ENCODE measurements at regions not wholly inside any gene's neighbourhood (a gene's known extent, or its start where the extent isn't known, plus 50 kb on each side); places are given as distances from the start of the nearest gene placed in this dataset.

DNA sequence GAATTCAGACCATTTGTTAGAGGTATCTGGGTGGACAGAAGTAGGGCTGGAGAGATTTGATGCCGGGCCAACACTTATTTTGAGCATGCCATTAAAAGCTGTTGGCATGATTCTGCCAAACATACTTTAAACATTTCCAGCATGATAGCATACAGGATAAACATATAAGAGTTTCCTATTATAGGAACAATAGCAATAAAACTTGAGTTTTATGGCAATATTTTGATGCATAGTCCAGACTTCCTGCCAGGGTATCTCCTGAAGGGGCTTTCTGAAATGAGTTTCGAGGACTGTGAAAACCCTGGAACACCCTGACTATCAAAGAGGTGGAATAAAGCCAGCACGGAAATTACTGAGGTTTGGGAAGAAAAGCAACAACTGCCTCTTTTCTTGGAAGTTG, 1398.0 kb upstream of the NXPH2 start:
- TF ChIP-seq EZH2phosphoT487 (conservative IDR thresholded peaks at IDR 0.05; ENCODE audit: low read length) = no peak
- TF ChIP-seq, protein P1, sequence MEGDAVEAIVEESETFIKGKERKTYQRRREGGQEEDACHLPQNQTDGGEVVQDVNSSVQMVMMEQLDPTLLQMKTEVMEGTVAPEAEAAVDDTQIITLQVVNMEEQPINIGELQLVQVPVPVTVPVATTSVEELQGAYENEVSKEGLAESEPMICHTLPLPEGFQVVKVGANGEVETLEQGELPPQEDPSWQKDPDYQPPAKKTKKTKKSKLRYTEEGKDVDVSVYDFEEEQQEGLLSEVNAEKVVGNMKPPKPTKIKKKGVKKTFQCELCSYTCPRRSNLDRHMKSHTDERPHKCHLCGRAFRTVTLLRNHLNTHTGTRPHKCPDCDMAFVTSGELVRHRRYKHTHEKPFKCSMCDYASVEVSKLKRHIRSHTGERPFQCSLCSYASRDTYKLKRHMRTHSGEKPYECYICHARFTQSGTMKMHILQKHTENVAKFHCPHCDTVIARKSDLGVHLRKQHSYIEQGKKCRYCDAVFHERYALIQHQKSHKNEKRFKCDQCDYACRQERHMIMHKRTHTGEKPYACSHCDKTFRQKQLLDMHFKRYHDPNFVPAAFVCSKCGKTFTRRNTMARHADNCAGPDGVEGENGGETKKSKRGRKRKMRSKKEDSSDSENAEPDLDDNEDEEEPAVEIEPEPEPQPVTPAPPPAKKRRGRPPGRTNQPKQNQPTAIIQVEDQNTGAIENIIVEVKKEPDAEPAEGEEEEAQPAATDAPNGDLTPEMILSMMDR (IDR thresholded peaks at IDR 0.05; ENCODE audit: insufficient read depth, low read length, poor library complexity, severe bottlenecking) = no peak
- no peaks in the 10 kb centered on the region for H3K9me2 ChIP-seq (replicated peaks; ENCODE audit: insufficient read depth, low read length)
- no peak overlapping the region for H3K27ac ChIP-seq (ENCODE audit: low read depth, low read length)
- no peaks in the 10 kb centered on the region for H4K20me1 ChIP-seq (ENCODE audit: low read depth, low read length)
- H3F3A ChIP-seq (ENCODE audit: insufficient read depth) = no peaks in the 10 kb centered on the region
- H3K79me2 ChIP-seq (ENCODE audit: insufficient read depth, low read length) = no peaks in the 10 kb centered on the region
- H3K4me2 ChIP-seq (ENCODE audit: low read depth, low read length, poor library complexity, severe bottlenecking) = no peak overlapping the region
- no peak overlapping the region for H2AFZ ChIP-seq (ENCODE audit: low read depth, low read length, severe bottlenecking)
- no peaks in the 10 kb centered on the region for H3K27me3 ChIP-seq (ENCODE audit: low read length)
- no peak overlapping the region for H3K9ac ChIP-seq (ENCODE audit: low read length)
- H3K4me3 ChIP-seq (ENCODE audit: insufficient read depth, low read length, poor library complexity, severe bottlenecking) = no peak overlapping the region
- H3K9me3 ChIP-seq (ENCODE audit: insufficient read depth, low read length) = no peaks in the 10 kb centered on the region
- H3K36me3 ChIP-seq (ENCODE audit: low read length) = no peaks in the 10 kb centered on the region

GRCh38 chr2:140177086-140177485, 1396.9 kb upstream of the NXPH2 start:
- no peak overlapping the region for H3K27ac ChIP-seq (ENCODE audit: low read depth, low read length)
- no peak overlapping the region for H3K4me2 ChIP-seq (ENCODE audit: low read depth, low read length, poor library complexity, severe bottlenecking)
- H3K79me2 ChIP-seq (ENCODE audit: insufficient read depth, low read length) = no peaks in the 10 kb centered on the region
- H4K20me1 ChIP-seq (ENCODE audit: low read depth, low read length) = no peaks in the 10 kb centered on the region
- no peak overlapping the region for H3K9ac ChIP-seq (ENCODE audit: low read length)
- H3K27me3 ChIP-seq (ENCODE audit: low read length) = no peaks in the 10 kb centered on the region
- H3K36me3 ChIP-seq (ENCODE audit: low read length) = no peaks in the 10 kb centered on the region
- TF ChIP-seq, protein P1 (IDR thresholded peaks at IDR 0.05; ENCODE audit: insufficient read depth, low read length, poor library complexity, severe bottlenecking) = no peak
- TF ChIP-seq EZH2phosphoT487 (conservative IDR thresholded peaks at IDR 0.05; ENCODE audit: low read length) = no peak
- H2AFZ ChIP-seq (ENCODE audit: low read depth, low read length, severe bottlenecking) = no peak overlapping the region
- H3K9me2 ChIP-seq (replicated peaks; ENCODE audit: insufficient read depth, low read length) = no peaks in the 10 kb centered on the region
- no peak overlapping the region for H3K4me3 ChIP-seq (ENCODE audit: insufficient read depth, low read length, poor library complexity, severe bottlenecking)
- no peaks in the 10 kb centered on the region for H3K9me3 ChIP-seq (ENCODE audit: insufficient read depth, low read length)
- no peaks in the 10 kb centered on the region for H3F3A ChIP-seq (ENCODE audit: insufficient read depth)

GRCh38 chr2:140173790-140174189, 1393.6 kb upstream of the NXPH2 start:
- H3K79me2 ChIP-seq (ENCODE audit: insufficient read depth, low read length) = no peaks in the 10 kb centered on the region
- H3K27me3 ChIP-seq (ENCODE audit: low read length) = no peaks in the 10 kb centered on the region
- no peak overlapping the region for H2AFZ ChIP-seq (ENCODE audit: low read depth, low read length, severe bottlenecking)
- no peak overlapping the region for H3K9ac ChIP-seq (ENCODE audit: low read length)
- no peaks in the 10 kb centered on the region for H3K36me3 ChIP-seq (ENCODE audit: low read length)
- no peak overlapping the region for H3K4me2 ChIP-seq (ENCODE audit: low read depth, low read length, poor library complexity, severe bottlenecking)
- no peak overlapping the region for H3K4me3 ChIP-seq (ENCODE audit: insufficient read depth, low read length, poor library complexity, severe bottlenecking)
- no peaks in the 10 kb centered on the region for H3K9me3 ChIP-seq (ENCODE audit: insufficient read depth, low read length)
- H3K27ac ChIP-seq (ENCODE audit: low read depth, low read length) = no peak overlapping the region
- TF ChIP-seq EZH2phosphoT487 (conservative IDR thresholded peaks at IDR 0.05; ENCODE audit: low read length) = no peak
- TF ChIP-seq, protein P1 (IDR thresholded peaks at IDR 0.05; ENCODE audit: insufficient read depth, low read length, poor library complexity, severe bottlenecking) = no peak
- no peaks in the 10 kb centered on the region for H4K20me1 ChIP-seq (ENCODE audit: low read depth, low read length)
- H3F3A ChIP-seq (ENCODE audit: insufficient read depth) = no peaks in the 10 kb centered on the region
- H3K9me2 ChIP-seq (replicated peaks; ENCODE audit: insufficient read depth, low read length) = no peaks in the 10 kb centered on the region
